Psoas muscle (tissue), 7 donors: ENCODE measurements at regions not wholly inside any gene's neighbourhood (a gene's known extent, or its start where the extent isn't known, plus 50 kb on each side); places are given as distances from the start of the nearest gene placed in this dataset.
"Not testable (repeated sequence)": the region's sequence is repeated elsewhere in the genome, so short reads cannot be mapped to it uniquely, and the experiment has no call there.

ENCODE experiments used
- ATAC-seq, 4 donors: fragments of 200-7000 bp; cut with Tn5 transposase; one replicate each; pipeline ENCODE4 v1.9.1; 2020; ENCODE audit warnings: moderate library complexity in 3 of 4, mild to moderate bottlenecking in 2 of 4
- DNase-seq, 2 donors: peaks; one replicate each; pipeline ENCODE4 v3.0.0-alpha.2; 2020
- H3K27ac ChIP-seq: fragments of 200-600 bp; one replicate; pipeline ENCODE4 v1.8.0; 2022
- H3K27me3 ChIP-seq, 3 donors: fragments of 200-600 bp in 1 of 3; one replicate each; pipeline versions ENCODE4 v1.6.1 to v1.8.0; 2013 to 2022; ENCODE audit warnings: low read length in 2 of 3, mild to moderate bottlenecking in 2 of 3, moderate library complexity in 1 of 3; ENCODE audit not compliant: insufficient read depth in 3 of 3
- H3K36me3 ChIP-seq, 2 donors: fragments of 200-600 bp in 1 of 2; one replicate each; pipeline versions ENCODE4 v1.6.1 to v1.8.0; 2013 to 2022; ENCODE audit warnings: low read depth in 1 of 2, mild to moderate bottlenecking in 1 of 2, moderate library complexity in 1 of 2; ENCODE audit not compliant: insufficient read depth in 1 of 2
- H3K4me1 ChIP-seq: fragments of 200-600 bp; one replicate; pipeline ENCODE4 v1.8.0; 2022
- H3K4me3 ChIP-seq: fragments of 200-600 bp; one replicate; pipeline ENCODE4 v1.8.0; 2022; ENCODE audit warnings: mild to moderate bottlenecking
- H3K9me3 ChIP-seq: fragments of 200-600 bp; one replicate; pipeline ENCODE4 v1.8.0; 2022
- WGBS, 3 donors: extraction: QIAGEN DNeasy Blood & Tissue Kit; methylation state at CpG; one replicate each; pipeline versions ENCODE4 v1.1.6 to v1.1.7; 2013; 5-methylcytosine and 5-hydroxymethylcytosine counted together
- intact Hi-C, 2 donors: fragments of 100-400 bp; cut with DNase I; formaldehyde crosslinking; loops; one replicate each; pipeline versions ENCODE4 v1.11.0 to v1.14.2; 2022
- TF ChIP-seq, protein P1 (sequence below): fragments of 200-600 bp; IDR thresholded peaks from one replicate; pipeline ENCODE4 v1.8.0; 2022; ENCODE audit warnings: antibody characterized with exemption
- donor health status: healthy with polysubstance abuse.
- donor health status: DM: no; HTN: no; CAD: no; lungs with moderate emphysema.
- donor health status: Bipolar disorder and iron deficiency.
- donor health status: healthy.
- donor health status: DM: yes; HTN: yes; CAD: no.
- donor health status: DM: no; HTN: no; CAD: no.
- donor health status: DM: yes; HTN: yes; CAD: no.

DNA sequence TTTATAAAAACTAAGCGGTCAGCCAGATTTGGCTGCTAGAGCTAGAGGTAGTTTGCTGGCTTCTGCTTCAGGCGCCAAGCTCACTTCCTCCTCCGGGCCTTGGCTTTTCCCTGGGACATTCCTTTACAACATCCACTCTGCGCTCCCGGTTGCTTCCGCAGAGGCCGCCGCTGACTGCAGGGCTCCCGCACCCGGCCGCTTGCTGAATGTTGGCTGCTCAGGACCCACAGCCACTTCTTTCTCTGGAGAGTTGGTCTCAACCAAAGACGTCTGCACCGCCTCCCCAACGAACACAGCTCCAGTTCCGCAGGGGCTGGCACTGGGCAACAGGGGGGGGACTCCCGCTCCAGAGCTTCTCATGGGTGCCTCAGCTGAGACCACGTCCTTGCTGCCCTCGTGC is 282.8 kb downstream of the TFAP2C start:
- 71 to 76% (median 75%) methylated on average over 18 of the region's 18 CpGs for WGBS, 3 donors
- TF ChIP-seq, protein P1, sequence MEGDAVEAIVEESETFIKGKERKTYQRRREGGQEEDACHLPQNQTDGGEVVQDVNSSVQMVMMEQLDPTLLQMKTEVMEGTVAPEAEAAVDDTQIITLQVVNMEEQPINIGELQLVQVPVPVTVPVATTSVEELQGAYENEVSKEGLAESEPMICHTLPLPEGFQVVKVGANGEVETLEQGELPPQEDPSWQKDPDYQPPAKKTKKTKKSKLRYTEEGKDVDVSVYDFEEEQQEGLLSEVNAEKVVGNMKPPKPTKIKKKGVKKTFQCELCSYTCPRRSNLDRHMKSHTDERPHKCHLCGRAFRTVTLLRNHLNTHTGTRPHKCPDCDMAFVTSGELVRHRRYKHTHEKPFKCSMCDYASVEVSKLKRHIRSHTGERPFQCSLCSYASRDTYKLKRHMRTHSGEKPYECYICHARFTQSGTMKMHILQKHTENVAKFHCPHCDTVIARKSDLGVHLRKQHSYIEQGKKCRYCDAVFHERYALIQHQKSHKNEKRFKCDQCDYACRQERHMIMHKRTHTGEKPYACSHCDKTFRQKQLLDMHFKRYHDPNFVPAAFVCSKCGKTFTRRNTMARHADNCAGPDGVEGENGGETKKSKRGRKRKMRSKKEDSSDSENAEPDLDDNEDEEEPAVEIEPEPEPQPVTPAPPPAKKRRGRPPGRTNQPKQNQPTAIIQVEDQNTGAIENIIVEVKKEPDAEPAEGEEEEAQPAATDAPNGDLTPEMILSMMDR = no peak
- intact Hi-C loops = no loop called here
- H3K4me1 ChIP-seq = no peaks in the 10 kb centered on the region
- DNase-seq = no peak
- H3K36me3 ChIP-seq = no peaks in the 10 kb centered on the region
- H3K27ac ChIP-seq = no peak overlapping the region
- no peak for ATAC-seq
- H3K27me3 ChIP-seq = peaks cover 2 to 8% (median 6%) of the 10 kb centered on the region in 3 donors
- no peak overlapping the region for H3K4me3 ChIP-seq
- no peaks in the 10 kb centered on the region for H3K9me3 ChIP-seq

DNA sequence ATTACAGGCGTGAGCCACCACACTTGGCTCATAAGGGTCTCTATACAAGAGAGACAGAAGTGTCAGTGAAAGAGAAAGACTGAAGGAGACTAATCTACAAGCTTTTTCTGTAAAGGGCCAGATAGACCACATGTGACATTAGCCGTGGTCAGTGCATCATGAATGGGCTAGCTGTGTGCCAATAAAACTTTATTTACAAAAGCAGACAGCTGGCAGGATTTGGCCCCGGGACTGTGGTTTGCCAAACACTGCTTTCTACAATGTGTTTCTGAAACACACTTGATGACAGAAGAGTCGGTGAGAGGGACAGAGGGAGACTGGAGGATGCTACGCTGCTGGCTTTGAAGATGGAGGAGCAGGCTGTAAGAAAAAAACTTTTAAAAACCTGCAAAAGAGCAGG is 285.4 kb downstream of the TFAP2C start:
- H3K4me1 ChIP-seq = no peaks in the 10 kb centered on the region
- no peak overlapping the region for H3K4me3 ChIP-seq
- no peak overlapping the region for H3K27ac ChIP-seq
- no peaks in the 10 kb centered on the region for H3K36me3 ChIP-seq
- no peaks in the 10 kb centered on the region for H3K9me3 ChIP-seq
- WGBS, 3 donors = 76 to 79% (median 76%) methylated on average over 5 of the region's 5 CpGs
- TF ChIP-seq, protein P1 = no peak
- peaks cover 2 to 8% (median 6%) of the 10 kb centered on the region in 3 donors for H3K27me3 ChIP-seq
- DNase-seq (no peak), ATAC-seq (no peak)
- intact Hi-C loops = no loop called here

DNA sequence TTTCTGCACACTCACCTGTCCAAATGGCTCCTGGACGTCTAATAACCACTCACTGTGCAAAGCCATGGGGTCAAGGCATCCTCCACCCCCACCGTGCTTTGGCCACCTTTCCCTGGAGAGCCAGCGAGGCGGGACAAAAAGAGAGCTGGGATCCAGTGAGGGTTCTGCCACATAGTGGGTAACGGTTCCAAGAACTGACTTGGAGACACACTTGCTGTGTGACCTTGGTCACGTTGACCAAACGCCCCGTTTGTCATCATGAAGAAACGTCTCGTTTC is 287.2 kb downstream of the TFAP2C start:
- WGBS, 3 donors = 78 to 80% (median 78%) methylated on average over 10 of the region's 10 CpGs
- Histone ChIP-seq H3K9me3 (no peaks in the 10 kb centered on the region), H3K36me3 (no peaks in the 10 kb centered on the region), H3K4me1 (no peaks in the 10 kb centered on the region), H3K4me3 (no peak overlapping the region), H3K27me3 (peaks cover 2 to 8% (median 6%) of the 10 kb centered on the region in 3 donors), H3K27ac (no peak overlapping the region)
- intact Hi-C loops = no loop called here
- TF ChIP-seq, protein P1 = no peak
- DNase-seq (no peak), ATAC-seq (no peak)

DNA sequence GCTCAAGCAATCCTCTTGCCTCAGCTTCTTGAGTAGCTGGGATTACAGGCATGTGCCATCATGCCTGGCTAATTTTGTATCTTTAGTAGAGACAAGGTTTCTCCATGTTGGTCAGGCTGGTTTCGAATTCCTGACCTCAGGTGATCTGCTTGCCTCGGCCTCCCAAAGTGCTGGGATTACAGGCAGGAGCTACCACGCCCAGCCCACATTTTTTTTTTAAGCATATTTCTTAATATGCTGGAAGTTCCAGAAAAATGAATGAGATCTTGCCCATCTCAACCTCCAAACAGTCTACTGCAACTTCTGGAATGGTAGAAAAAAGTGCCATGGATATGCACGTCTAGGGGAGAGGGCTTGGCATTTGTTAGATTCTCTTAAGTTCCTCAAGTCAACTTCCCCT is 290.9 kb downstream of the TFAP2C start:
- H3K4me1 ChIP-seq, H3K27ac ChIP-seq, H3K36me3 ChIP-seq, H3K9me3 ChIP-seq, H3K4me3 ChIP-seq, ATAC-seq, intact Hi-C loops, DNase-seq: not testable (repeated sequence)
- H3K27me3 ChIP-seq = peaks cover 9 to 19% (median 9%) of the 10 kb centered on the region in 3 donors
- WGBS, 3 donors = 61 to 71% (median 65%) methylated on average over 4 of the region's 4 CpGs

DNA sequence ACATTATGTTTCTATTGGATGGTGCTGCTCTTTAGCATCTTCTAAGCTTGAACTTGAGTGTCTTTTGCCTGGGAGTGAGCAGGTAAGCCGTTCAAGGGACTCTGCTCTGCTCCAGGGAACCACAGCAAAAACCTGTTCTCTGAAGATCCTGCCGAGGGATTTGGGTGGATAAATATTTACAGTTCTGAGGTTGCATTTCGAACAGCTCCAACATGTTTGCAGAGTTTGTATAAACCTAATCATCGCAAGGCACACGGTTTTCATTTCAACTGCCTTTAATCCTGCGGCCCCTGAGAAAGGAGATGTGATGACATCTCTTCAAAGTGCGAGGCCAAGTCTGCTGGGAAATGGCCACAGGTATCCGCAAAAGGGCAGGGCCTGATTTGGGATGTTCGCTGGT is 293.4 kb downstream of the TFAP2C start:
- WGBS, 3 donors = 73 to 75% (median 73%) methylated on average over 9 of the region's 9 CpGs
- peaks cover 9 to 43% (median 13%) of the 10 kb centered on the region in 3 donors for H3K27me3 ChIP-seq
- H3K36me3 ChIP-seq = no peaks in the 10 kb centered on the region
- H3K9me3 ChIP-seq = no peaks in the 10 kb centered on the region
- ATAC-seq (no peak), DNase-seq (no peak)
- TF ChIP-seq, protein P1 = no peak
- intact Hi-C loops = no loop called here
- H3K4me3 ChIP-seq = no peak overlapping the region
- no peaks in the 10 kb centered on the region for H3K4me1 ChIP-seq
- no peak overlapping the region for H3K27ac ChIP-seq
